ENCODE measurements at regions not wholly inside any gene's neighbourhood (a gene's known extent, or its start where the extent isn't known, plus 50 kb on each side); places are given as distances from the start of the nearest gene placed in this dataset.

GRCh38 chr2:217667035-217667434 lies 335.8 kb downstream of the TNS1 start:
- H3K4me3 ChIP-seq (ENCODE audit: control insufficient read depth, low read depth, low read length) = no peak overlapping the region
- DNase-seq (ENCODE audit: low read depth) = no peak
- TF ChIP-seq, protein P1, sequence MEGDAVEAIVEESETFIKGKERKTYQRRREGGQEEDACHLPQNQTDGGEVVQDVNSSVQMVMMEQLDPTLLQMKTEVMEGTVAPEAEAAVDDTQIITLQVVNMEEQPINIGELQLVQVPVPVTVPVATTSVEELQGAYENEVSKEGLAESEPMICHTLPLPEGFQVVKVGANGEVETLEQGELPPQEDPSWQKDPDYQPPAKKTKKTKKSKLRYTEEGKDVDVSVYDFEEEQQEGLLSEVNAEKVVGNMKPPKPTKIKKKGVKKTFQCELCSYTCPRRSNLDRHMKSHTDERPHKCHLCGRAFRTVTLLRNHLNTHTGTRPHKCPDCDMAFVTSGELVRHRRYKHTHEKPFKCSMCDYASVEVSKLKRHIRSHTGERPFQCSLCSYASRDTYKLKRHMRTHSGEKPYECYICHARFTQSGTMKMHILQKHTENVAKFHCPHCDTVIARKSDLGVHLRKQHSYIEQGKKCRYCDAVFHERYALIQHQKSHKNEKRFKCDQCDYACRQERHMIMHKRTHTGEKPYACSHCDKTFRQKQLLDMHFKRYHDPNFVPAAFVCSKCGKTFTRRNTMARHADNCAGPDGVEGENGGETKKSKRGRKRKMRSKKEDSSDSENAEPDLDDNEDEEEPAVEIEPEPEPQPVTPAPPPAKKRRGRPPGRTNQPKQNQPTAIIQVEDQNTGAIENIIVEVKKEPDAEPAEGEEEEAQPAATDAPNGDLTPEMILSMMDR (conservative IDR thresholded peaks at IDR 0.05; ENCODE audit: control insufficient read depth, insufficient read depth, low read depth, low read length) = no peak

GRCh38 chr2:217666338-217666737 lies 336.5 kb downstream of the TNS1 start:
- peak; percentile 25 for DNase-seq (ENCODE audit: low read depth)
- TF ChIP-seq, protein P1 (conservative IDR thresholded peaks at IDR 0.05; ENCODE audit: control insufficient read depth, insufficient read depth, low read depth, low read length) = no peak
- no peak overlapping the region for H3K4me3 ChIP-seq (ENCODE audit: control insufficient read depth, low read depth, low read length)

- H3K4me3 ChIP-seq (ENCODE audit: control insufficient read depth, low read depth, low read length) = no peak overlapping the region
- no peak for DNase-seq (ENCODE audit: low read depth)
- TF ChIP-seq, protein P1 (conservative IDR thresholded peaks at IDR 0.05; ENCODE audit: control insufficient read depth, insufficient read depth, low read depth, low read length) = no peak
These were observed 338.0 kb downstream of the TNS1 start for GRCh38 chr2:217664761-217665160.

DNA sequence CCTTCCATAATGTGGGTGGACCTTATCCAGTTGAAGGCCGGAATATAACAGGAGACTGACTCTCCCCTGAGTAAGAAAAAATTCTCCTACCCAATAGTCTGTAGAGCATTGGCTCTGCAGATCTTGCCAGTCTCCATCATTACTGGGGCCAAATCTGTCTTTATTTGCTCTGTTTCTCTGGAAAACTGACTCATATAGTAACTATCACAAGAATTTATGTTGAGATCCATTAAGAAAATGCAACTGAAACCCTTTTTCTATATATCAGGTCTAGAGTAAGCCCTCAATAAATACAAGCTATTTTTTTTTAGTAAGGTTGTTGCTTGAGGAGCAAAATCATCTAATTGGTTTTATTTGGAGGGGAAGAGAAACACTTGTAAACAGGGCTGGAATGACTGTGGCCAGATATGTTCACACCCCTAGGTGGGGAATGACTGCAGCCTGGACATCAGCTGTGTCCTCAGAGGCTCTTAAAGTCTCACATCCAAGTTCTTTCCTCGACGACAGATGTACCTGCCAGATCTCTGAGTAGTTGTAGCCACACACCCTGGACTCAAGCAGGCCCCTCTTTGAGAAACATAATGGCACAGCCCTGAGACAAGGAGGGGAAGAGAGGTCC lies 339.7 kb downstream of the TNS1 start:
- TF ChIP-seq, protein P1 (conservative IDR thresholded peaks at IDR 0.05; ENCODE audit: control insufficient read depth, insufficient read depth, low read depth, low read length) = no peak
- H3K4me3 ChIP-seq (ENCODE audit: control insufficient read depth, low read depth, low read length) = no peak overlapping the region
- DNase-seq (ENCODE audit: low read depth) = no peak

- no peak for DNase-seq (ENCODE audit: low read depth)
- TF ChIP-seq, protein P1 (conservative IDR thresholded peaks at IDR 0.05; ENCODE audit: control insufficient read depth, insufficient read depth, low read depth, low read length) = no peak
- H3K4me3 ChIP-seq (ENCODE audit: control insufficient read depth, low read depth, low read length) = no peak overlapping the region
These were observed 341.4 kb downstream of the TNS1 start for GRCh38 chr2:217661378-217661777.

DNA sequence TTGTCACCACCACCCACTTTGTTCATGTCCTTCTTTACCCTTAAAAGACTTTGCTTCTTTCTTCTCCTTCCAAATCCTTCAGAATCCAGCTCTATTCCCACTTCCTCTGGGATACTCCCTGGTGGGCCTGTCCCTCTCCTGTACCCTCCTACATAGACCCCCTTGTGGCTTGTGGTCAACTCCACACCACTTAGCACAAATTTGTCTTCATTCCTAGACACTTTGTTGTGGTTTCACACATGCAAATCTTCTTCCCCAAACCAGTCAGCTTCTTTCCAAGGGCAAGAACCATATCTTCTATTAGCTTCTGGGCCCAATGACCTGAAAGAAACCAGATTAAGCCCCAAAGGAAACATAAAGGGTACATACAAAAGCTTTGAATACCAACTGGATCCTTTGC lies 342.4 kb downstream of the TNS1 start:
- H3K4me3 ChIP-seq (ENCODE audit: control insufficient read depth, low read depth, low read length) = no peak overlapping the region
- TF ChIP-seq, protein P1 (conservative IDR thresholded peaks at IDR 0.05; ENCODE audit: control insufficient read depth, insufficient read depth, low read depth, low read length) = no peak

GRCh38 chr2:217658806-217659205 lies 344.0 kb downstream of the TNS1 start:
- H3K4me3 ChIP-seq (ENCODE audit: control insufficient read depth, low read depth, low read length) = no peak overlapping the region
- no peak for DNase-seq (ENCODE audit: low read depth)
- TF ChIP-seq, protein P1 (conservative IDR thresholded peaks at IDR 0.05; ENCODE audit: control insufficient read depth, insufficient read depth, low read depth, low read length) = no peak

More for the DNA sequence above, 342.4 kb downstream of the TNS1 start:
- DNase-seq (ENCODE audit: low read depth) = no peak
